Activated naive CD4-positive, alpha-beta T cell treated with anti-CD3 and anti-CD28 coated beads, Interleukin-2, amount 50 U/mL, for 72 hours (primary cell): ENCODE measurements at regions not wholly inside any gene's neighbourhood (a gene's known extent, or its start where the extent isn't known, plus 50 kb on each side); places are given as distances from the start of the nearest gene placed in this dataset.
A peak's percentile ranks its signal among the peaks of the same experiment; 100 is the strongest.

Experiments used
- ATAC-seq, 2 donors: fragments of 150-1000 bp; cut with Tn5 transposase; 2 replicates each; pipeline ENCODE4 v1.10.0; 2021; ENCODE audit warnings: mild to moderate bottlenecking in 2 of 2, moderate library complexity in 2 of 2
- DNase-seq, 2 donors: peaks; one replicate each; pipeline ENCODE4 v3.0.0; 2021 to 2022; ENCODE audit warnings: low spot score in 2 of 2
- H3K27ac Mint-ChIP-seq, 2 donors: one replicate each; pipeline ENCODE4 v1.8.0; 2022; ENCODE audit warnings: mild to moderate bottlenecking in 2 of 2, mixed read lengths in 2 of 2
- H3K36me3 Mint-ChIP-seq, 2 donors: one replicate each; pipeline ENCODE4 v1.8.0; 2022; ENCODE audit warnings: mixed read lengths in 2 of 2
- H3K9me3 Mint-ChIP-seq, 2 donors: one replicate each; pipeline ENCODE4 v1.8.0; 2022; ENCODE audit warnings: mixed read lengths in 2 of 2

- no peak overlapping the region for H3K27ac Mint-ChIP-seq
- no peaks in the 10 kb centered on the region for H3K36me3 Mint-ChIP-seq
- ATAC-seq (no peak), DNase-seq (no peak)
- H3K9me3 Mint-ChIP-seq: peaks cover 0 to 5% of the 10 kb centered on the region in 2 donors
Measured at GRCh38 chr1:60311838-60312237, 238.3 kb upstream of the C1orf87 start.

GRCh38 chr1:60299581-60299980 lies 226.0 kb upstream of the C1orf87 start:
- Mint-ChIP-seq H3K9me3 (peaks cover 0 to 7% of the 10 kb centered on the region in 2 donors), H3K27ac (no peak overlapping the region), H3K36me3 (no peaks in the 10 kb centered on the region)
- DNase-seq (no peak), ATAC-seq (no peak)

- H3K9me3 Mint-ChIP-seq: peaks cover 0 to 1% of the 10 kb centered on the region in 2 donors
- DNase-seq: no peak
Measured at GRCh38 chr1:60298290-60298689, 224.7 kb upstream of the C1orf87 start.

GRCh38 chr1:60296794-60297193 lies 223.2 kb upstream of the C1orf87 start:
- ATAC-seq: no peak
- Mint-ChIP-seq H3K36me3 (no peaks in the 10 kb centered on the region), H3K27ac (no peak overlapping the region), H3K9me3 (no peaks in the 10 kb centered on the region)
- no peak for DNase-seq

More at GRCh38 chr1:60298290-60298689, 224.7 kb upstream of the C1orf87 start:
- ATAC-seq: no peak
- Mint-ChIP-seq H3K36me3 (no peaks in the 10 kb centered on the region), H3K27ac (no peak overlapping the region)

- Mint-ChIP-seq H3K27ac (no peak overlapping the region), H3K9me3 (peaks cover 0 to 4% of the 10 kb centered on the region in 2 donors), H3K36me3 (no peaks in the 10 kb centered on the region)
- ATAC-seq (no peak), DNase-seq (no peak)
Measured at GRCh38 chr1:60292140-60292539, 218.6 kb upstream of the C1orf87 start.

GRCh38 chr1:60290393-60290792 lies 216.8 kb upstream of the C1orf87 start:
- no peak for DNase-seq
- H3K36me3 Mint-ChIP-seq: no peaks in the 10 kb centered on the region
- no peak overlapping the region for H3K27ac Mint-ChIP-seq
- H3K9me3 Mint-ChIP-seq: peaks cover 0 to 9% of the 10 kb centered on the region in 2 donors
- no peak for ATAC-seq

GRCh38 chr1:60287536-60287935 lies 214.0 kb upstream of the C1orf87 start:
- H3K9me3 Mint-ChIP-seq: peaks cover 0 to 9% of the 10 kb centered on the region in 2 donors
- no peak overlapping the region for H3K27ac Mint-ChIP-seq
- ATAC-seq (no peak), DNase-seq (no peak)
- no peaks in the 10 kb centered on the region for H3K36me3 Mint-ChIP-seq

- Mint-ChIP-seq H3K9me3 (peaks cover 0 to 9% of the 10 kb centered on the region in 2 donors), H3K27ac (no peak overlapping the region), H3K36me3 (no peaks in the 10 kb centered on the region)
- ATAC-seq (no peak), DNase-seq (no peak)
Measured at GRCh38 chr1:60283690-60284089, 210.1 kb upstream of the C1orf87 start.

- peak in 1 of 2 donors; percentile 19 for DNase-seq
- ATAC-seq: peak; percentile 31 to 95
- H3K36me3 Mint-ChIP-seq: no peaks in the 10 kb centered on the region
- H3K27ac Mint-ChIP-seq: no peak overlapping the region
- H3K9me3 Mint-ChIP-seq: peaks cover 0 to 4% of the 10 kb centered on the region in 2 donors
Measured at GRCh38 chr1:60281360-60281932, 207.9 kb upstream of the C1orf87 start.

- H3K9me3 Mint-ChIP-seq: no peaks in the 10 kb centered on the region
- ATAC-seq: peak in 1 of 2 donors; percentile 22
- H3K27ac Mint-ChIP-seq: no peak overlapping the region
- no peak for DNase-seq
- no peaks in the 10 kb centered on the region for H3K36me3 Mint-ChIP-seq
Measured at GRCh38 chr1:60280819-60281218, 207.2 kb upstream of the C1orf87 start.

GRCh38 chr1:60280256-60280655 lies 206.7 kb upstream of the C1orf87 start:
- H3K36me3 Mint-ChIP-seq: no peaks in the 10 kb centered on the region
- no peaks in the 10 kb centered on the region for H3K9me3 Mint-ChIP-seq
- ATAC-seq (no peak), DNase-seq (no peak)
- no peak overlapping the region for H3K27ac Mint-ChIP-seq

- H3K27ac Mint-ChIP-seq: no peak overlapping the region
- no peak for ATAC-seq
- no peaks in the 10 kb centered on the region for H3K36me3 Mint-ChIP-seq
- no peak for DNase-seq
- no peaks in the 10 kb centered on the region for H3K9me3 Mint-ChIP-seq
Measured at GRCh38 chr1:60279798-60280197, 206.2 kb upstream of the C1orf87 start.

- no peak for ATAC-seq
- H3K36me3 Mint-ChIP-seq: no peaks in the 10 kb centered on the region
- no peaks in the 10 kb centered on the region for H3K9me3 Mint-ChIP-seq
- no peak for DNase-seq
- H3K27ac Mint-ChIP-seq: no peak overlapping the region
Measured at GRCh38 chr1:60277269-60277668, 203.7 kb upstream of the C1orf87 start.

- H3K36me3 Mint-ChIP-seq: no peaks in the 10 kb centered on the region
- H3K27ac Mint-ChIP-seq: no peak overlapping the region
- ATAC-seq (no peak), DNase-seq (no peak)
- peaks cover 0 to 6% of the 10 kb centered on the region in 2 donors for H3K9me3 Mint-ChIP-seq
Measured at GRCh38 chr1:60274422-60275290, 201.1 kb upstream of the C1orf87 start.

- DNase-seq: no peak
- peaks cover 0 to 9% of the 10 kb centered on the region in 2 donors for H3K9me3 Mint-ChIP-seq
- H3K27ac Mint-ChIP-seq: no peak overlapping the region
- ATAC-seq: no peak
- no peaks in the 10 kb centered on the region for H3K36me3 Mint-ChIP-seq
Measured at GRCh38 chr1:60273185-60273584, 199.6 kb upstream of the C1orf87 start.

GRCh38 chr1:60271041-60271440 lies 197.5 kb upstream of the C1orf87 start:
- Mint-ChIP-seq H3K36me3 (no peaks in the 10 kb centered on the region), H3K27ac (no peak overlapping the region), H3K9me3 (peaks cover 0 to 11% of the 10 kb centered on the region in 2 donors)
- ATAC-seq (no peak), DNase-seq (no peak)

GRCh38 chr1:60268451-60268850 lies 194.9 kb upstream of the C1orf87 start:
- no peak overlapping the region for H3K27ac Mint-ChIP-seq
- H3K36me3 Mint-ChIP-seq: no peaks in the 10 kb centered on the region
- ATAC-seq: no peak
- H3K9me3 Mint-ChIP-seq: peaks cover 0 to 11% of the 10 kb centered on the region in 2 donors
- no peak for DNase-seq
